OCI-LY3 (cell line): ENCODE measurements at regions not wholly inside any gene's neighbourhood (a gene's known extent, or its start where the extent isn't known, plus 50 kb on each side); places are given as distances from the start of the nearest gene placed in this dataset.

Experiments used
- CTCF ChIP-seq: fragments of 200-600, 300-600 bp; sonication (generic); IDR thresholded peaks from 2 replicates; pipeline ENCODE4 v1.5.1; 2014; ENCODE audit warnings: antibody characterized with exemption, low read length, low read depth
- EZH2phosphoT487 ChIP-seq: fragments of 200-600 bp; shearing (Covaris generic); IDR thresholded peaks from 2 replicates; pipeline ENCODE4 v1.6.1; 2018; ENCODE audit warnings: antibody characterized with exemption, mixed run types, low read depth

- no peak for TF ChIP-seq CTCF
- TF ChIP-seq EZH2phosphoT487 = no peak
Measured at GRCh38 chr3:147297761-147298350, 108.5 kb downstream of the ZIC4 start.
